Glomerular visceral epithelial cell (primary cell): ENCODE measurements at regions not wholly inside any gene's neighbourhood (a gene's known extent, or its start where the extent isn't known, plus 50 kb on each side); places are given as distances from the start of the nearest gene placed in this dataset.

Source experiments
- DNase-seq: peaks from one replicate; pipeline ENCODE4 v3.0.0-alpha.2; 2016; ENCODE audit errors: extremely low spot score

DNA sequence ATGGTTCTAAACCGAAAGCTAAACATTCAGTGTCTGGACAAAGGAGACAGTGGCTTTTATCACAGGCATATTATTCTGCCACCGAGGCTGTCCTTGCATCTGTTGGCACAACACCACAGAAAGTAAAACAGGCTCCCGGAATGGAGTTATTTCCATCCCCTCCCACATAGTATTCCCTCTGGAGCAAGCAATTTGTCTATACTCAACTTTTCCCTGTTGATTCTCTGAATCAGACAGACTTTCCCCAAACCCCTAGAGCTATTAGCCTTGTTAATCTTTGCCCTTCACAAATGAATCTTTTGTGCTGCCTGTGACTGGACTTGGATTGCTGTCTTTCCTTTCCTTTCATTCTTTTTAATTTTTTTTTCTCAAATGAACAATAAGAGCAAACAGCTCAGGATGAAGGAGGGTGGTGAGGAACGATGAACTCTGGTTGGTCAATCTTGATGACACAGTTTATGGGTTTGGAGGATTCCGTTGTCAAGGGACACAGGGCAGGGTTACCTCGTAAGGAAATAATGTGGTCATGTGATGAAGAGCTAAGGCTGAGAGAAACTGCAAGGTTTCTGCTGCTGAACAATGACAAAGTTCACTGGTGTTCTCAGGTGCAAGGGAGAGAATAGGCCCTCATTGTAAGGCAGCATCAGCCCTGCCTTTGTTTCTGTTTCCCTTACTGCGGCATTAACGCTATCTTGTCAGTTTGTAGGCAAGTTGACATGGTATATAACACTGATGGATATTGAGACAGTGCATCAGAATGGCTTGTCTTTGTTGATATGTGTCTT is 275.0 kb upstream of the BMP2 start:
- DNase-seq: no peak

DNA sequence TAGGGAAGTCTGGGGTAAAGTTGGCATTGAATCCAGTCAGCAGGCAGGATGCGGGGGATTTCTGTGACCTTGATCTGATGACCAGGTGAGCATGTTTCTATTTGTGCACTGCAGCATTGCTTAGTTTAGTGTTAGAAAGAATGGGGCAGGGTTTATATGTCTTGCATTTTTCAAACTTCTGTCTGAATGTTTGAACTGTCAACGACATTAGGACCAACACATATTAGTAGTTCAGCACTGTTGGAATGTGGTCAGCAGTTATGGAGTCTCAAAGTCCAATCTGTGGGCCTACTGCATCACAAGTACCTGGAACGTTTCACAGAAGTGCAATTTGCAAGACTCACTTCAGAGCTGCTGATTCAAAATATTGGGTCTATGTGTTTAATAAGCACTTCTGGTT is 276.6 kb upstream of the BMP2 start:
- DNase-seq: no peak

DNA sequence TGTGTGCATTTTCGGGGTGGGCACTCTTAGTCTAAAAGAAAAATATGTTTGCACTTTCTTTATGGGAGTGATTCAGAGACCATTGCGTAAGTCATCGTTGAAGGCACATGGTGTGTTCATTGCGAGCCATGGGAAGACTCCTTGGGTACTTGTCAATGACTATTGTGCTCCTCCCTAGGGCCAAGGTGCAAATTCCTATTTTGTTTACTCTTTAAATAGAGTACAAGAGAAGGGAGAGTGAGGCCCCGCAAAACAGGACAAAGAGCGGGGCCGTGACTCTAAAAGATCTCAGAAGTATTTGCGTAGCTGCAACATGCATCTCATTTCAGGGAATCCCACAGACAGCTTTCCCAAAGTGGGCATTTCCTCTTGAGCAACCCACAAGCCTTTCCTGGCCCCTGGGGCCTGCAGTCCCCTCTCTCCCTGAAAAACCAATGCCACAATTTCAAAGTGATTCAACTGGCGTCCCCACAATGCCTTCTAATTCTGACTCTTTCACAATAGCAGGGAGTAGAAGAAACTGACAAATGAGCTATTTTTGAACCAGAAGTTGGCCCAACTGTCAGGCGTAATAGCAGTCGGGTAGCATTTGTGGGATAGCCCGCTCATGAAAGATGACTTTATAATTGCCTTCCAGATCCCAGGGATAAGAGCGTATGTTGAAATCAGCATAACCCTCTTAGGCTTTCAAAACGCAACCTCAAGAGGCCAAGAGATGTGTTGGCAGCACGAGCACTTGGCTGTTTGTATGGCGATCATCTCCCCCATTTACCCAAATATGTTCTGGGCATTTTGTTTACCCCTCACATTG is 277.9 kb upstream of the BMP2 start:
- DNase-seq: no peak

DNA sequence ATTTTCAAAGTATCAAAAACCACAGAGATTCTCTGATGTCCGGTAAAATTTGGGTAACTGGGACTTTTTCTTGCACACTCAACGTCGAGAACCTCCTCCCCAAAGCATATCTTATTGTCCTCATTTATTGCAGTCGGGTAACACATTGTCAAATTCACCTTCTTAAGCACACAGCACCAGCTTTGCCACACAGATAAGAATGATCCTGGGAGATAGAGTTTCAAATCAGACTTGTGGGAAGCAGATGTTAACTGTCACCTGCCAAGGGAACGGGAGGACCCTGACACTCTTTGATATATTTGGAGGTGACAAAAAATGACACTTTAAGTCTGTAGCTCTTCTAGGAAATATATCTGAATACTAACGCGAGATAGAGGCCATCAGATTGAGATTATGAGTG is 282.1 kb upstream of the BMP2 start:
- DNase-seq: no peak

DNA sequence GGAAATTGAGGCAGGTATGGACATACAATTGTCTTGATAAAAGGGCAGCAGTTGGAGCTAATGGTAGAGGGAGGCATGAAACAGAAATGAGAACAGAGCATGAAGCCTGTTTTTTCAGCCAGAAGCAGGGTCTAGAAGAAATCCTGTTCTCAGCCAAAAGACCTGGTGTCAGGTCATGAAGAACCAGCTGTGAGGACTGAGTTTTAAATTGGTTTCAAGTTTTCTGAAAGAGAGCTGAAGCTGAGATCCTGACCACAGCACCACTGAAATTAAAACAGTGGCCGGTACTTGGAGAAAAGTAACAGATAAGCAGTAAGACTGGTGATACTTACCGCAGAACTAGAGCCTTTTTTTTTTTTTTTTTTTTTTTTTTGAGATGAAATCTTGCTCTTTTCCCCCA is 283.8 kb upstream of the BMP2 start:
- DNase-seq: no peak

DNA sequence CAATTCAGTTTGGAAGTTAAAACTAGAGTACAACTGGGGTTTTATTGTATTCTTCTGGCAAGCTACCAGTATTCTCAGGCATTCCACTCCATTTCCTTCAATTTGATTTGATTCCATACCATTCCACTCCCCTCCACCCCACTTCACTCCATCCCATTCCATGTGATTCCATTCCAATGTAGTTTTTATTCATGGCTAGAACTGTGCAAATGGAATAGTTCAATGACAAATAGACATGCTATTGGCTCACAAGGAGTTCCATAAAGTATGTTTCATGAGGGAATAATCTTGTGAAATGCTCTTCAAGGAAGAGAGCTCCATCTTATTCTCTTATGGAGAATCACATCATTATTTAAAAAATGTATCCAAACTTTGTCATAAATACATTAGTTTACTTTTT is 285.0 kb upstream of the BMP2 start:
- DNase-seq: no peak

DNA sequence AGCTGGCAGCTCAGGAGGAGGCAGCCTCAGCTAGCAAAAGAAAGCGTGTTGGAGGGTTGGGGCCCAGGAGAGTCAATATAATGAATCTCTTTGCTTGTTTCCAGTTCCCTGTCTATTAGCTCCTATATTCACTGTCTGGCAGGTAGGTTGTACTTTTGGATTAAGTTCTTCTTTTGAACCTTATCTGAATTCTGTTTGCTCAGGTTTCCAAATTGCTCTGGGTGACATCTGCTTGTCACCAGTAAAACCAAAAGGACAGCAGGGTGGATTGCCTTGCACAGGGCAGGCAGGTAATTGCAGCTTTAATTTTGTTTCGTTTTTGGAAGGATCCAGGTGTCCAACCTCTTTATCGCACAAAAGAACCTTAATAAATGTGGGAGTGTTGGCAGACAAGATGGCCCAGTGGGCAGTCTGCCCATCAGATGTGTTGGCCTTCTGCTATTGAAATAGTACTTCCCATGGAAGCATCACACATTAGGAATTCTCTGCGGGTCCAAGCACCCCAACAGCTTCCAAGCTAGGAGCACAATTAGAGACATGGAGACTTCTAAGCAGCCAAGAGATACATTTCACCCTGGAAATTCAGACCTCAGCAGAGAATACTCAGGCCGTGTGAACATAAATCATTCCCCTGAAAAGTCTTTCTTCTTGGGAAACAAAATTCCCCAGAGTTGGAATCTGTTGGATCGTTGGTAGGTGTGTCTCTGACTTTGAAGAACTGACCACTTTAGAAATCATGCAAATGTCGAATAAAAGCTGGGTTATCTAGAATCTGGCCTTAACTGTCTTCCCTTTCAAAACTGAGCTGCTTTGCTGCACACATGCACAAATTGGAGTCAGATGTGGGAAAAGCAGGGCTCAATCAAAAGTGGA is 286.9 kb upstream of the BMP2 start:
- DNase-seq: no peak

DNA sequence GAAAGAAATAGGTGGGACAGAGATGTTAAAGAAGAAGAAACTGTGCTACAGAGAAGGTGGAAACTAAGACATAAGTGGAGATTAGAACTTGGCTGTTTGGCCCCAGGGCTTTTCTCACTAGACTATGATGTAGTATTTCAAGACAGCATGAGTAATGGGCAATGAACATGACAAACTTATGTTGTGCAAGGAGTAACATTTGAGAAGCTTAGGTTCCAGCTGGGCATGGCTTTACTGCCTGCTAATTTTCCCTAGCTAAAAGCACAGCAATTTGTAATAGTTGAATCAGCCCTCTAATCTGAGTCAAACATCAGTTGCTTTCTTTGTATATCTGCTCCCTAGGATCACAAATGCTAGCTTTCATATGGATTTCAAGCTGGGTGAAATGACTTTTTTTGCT is 294.3 kb upstream of the BMP2 start:
- DNase-seq: no peak

DNA sequence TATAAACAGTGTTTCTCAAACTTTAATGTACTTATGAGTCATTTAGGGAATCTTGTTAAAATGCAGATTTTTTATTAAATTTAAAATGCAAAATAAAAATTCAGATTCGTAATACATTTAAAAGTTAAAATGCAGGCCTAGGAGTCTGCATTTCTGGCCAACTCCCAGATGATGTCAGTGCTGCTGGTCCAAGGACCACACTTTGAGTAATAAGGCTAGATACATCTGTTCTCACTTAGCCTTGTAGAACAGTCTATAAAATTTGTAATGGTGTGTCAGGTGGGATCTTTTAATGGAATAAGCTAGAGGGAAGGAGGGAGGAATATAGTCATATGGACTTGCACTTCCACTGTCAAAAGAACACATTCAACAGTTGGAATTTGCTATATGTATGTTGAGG is 295.6 kb upstream of the BMP2 start:
- no peak for DNase-seq

DNA sequence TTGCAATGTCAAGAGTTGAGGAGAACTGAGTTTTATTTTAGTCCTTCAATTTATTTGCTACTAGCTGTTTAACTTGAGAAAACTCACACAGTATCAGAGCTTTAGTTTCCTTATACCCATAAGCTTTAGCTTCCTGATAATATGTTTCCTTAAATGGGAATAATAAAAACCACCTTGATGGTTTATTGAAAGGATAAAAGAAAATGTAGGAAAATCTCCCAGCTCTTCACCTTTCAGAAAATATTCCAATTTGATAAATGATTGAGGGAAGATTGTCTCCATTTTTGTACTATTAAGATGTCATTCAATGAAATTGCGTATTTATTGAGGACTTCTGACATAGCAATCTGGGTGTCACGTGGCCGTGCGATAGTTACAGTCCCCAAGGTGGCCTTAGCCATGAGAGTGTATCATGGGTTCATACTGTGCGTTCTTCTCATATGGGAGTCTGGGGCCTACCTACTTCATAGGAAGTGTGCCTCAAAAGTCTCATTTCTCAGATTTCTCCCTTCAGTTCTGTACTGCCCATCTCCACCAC is 296.3 kb upstream of the BMP2 start:
- no peak for DNase-seq

DNA sequence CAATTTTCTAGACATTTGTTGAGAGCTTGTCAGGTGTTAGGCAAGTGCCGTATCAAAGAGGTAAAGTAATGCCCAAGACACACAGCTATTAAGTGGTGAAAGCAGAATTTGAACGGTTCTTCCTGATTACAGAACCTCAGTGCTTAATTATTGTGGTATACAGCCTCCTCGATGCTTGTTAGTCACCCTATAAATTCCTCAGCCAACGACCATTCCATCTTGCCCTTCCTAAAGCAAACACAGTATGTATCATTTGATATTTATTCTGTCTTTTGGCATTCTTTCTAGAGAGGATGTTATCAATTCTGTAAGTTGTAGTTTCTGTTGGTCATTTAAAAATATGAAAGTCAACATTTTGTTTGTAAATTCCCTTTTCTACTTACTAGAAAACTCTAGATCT is 297.8 kb upstream of the BMP2 start:
- DNase-seq: no peak

DNA sequence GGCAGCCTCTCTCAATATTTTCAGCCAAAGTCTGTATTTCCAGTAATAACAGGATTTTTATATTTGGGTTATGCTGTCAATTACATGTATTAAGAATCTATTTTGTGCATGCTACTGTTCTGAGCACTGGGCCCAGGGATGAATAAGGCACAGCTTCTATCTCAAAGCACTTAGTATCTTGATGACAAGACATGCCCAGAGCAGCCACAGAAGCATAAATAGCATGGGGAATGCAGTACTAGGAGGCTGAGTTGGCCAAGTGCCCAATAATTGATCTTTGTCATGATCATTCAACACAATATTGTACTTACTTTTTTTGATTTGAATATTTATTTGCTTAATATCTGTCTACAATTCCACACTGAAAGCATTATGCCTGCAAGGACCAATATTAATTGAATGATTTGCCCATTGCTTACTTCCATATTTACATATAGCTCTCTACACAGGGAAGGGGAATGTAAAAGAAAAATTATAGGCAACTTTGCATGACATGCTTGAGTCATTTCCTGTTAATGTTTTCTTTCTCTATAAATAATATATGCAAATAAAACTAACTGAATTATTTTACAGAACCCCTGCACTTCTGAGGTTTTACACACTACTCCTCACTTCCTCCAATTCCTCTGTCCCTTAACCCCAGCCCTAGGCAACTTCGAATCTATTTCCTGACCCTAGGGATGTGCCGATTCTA is 298.9 kb upstream of the BMP2 start:
- no peak for DNase-seq

DNA sequence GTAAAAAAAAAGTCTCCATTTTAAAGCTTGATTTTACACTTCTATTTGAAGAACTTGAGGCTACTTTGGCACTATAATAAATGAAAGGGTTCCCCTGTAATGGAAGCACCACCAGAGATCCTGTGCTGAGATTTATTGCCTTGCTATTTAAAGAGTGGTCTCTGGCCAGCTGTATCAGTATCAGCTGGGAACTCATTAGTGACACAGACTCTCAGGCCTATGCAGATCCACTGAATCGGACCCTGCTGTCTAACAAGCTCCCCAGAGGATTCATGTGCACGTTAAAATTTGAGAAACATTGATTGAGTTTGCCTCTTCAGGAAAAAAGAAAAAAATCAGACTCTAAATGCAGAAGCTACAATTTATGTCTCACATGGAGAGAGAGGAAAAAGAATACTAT is 299.9 kb upstream of the BMP2 start:
- DNase-seq: no peak

DNA sequence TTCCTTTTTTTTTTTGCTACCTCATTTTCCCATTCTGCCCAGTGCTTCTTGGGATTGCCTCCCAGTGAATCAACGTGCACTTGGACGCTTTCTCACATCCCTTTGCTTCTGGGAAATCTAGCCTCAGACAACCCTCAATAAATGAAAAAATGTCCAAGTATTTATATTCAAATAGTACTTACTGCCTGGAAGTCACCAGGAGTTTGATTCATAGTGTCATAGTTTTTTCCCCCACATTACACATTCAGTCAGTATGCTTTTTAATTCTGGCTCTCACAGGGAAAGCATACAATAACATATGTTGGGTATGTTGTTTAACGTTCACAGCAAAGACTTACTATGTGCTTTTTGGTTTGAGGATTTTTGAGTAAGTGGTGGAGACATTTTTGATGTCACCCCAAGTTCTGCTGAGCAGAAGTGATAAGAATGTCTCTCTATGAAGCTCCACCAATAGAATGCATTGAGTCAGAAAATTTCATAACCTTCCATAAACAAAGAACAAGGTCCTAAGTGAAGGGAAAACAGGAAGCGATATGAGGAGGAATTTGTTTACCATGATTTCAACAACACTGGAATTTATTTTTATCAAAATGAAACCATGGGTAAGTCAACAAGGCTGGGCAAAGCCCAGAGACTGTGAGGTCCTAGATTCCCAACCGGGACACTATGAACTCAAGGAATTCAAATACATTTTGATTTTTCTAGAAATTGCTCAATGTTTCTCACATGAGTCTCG is 301.2 kb upstream of the BMP2 start:
- no peak for DNase-seq

DNA sequence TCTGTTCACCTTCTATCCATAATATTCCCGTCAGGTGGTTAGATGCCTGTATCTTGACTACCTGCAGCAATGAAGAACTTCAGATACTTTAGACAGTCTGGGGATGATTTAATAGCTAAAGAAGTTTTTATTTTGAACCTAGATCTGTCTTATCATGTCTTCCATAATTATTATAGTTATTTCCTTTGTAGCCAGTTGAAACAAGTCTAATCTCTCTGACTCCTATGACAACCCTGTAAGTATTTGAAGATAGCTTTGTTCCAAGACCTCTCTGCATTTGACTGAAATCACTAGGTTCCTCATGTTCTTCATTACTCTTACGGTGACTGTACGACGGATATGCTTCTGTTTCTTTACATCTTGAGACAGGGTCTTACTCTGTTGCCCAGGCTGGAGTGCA is 316.6 kb upstream of the BMP2 start:
- no peak for DNase-seq

DNA sequence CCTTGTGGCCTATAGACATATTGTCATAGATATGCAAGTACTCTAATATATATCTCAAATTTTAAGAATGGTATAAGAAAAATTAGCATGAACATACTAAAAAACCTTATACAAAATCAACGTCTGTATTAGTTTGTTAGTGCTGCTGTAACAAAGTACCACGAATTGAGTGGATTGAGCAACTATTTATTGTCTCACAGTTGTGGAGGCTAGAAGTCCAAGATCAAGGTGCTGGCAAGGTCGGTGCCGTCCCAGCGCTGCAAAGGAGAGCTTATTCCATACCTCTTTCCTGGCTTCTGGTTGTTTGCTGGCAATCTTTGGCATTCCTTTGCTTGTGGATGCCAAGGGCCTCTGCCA is 317.6 kb upstream of the FERMT1 start:
- no peak for DNase-seq

DNA sequence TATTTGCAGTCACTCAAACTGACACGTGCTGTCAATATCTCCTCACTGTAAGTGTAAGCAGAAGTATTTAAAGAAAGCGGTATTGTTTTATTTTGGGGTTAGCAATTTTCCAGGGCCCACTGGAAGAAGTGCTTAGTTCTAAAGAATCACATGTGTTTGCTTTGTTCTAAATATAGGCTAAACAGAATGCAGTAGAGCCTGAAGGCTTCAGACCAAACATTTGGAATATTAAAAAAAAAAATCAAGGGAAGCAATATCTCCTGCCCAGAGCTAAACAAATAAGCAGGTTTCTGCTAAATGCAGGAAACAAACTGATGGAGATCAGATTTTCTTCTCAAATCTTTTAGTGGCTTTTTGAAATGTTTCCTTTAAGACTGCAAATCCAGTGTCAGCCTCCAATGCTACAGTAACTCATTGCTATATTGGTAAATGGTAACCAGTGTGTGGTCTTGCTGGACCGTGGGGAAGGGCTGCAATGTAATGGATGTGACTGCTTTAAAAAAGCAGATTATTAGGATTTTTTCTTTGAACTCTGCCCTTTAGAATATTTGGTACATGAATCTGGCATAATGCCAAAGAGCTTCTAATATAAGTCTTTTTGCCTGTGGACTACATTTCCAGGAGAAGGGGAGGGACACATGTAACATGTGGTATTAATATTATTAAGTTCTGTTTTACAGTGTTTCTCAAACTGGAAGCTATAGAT is 317.1 kb upstream of the FERMT1 start:
- no peak for DNase-seq

DNA sequence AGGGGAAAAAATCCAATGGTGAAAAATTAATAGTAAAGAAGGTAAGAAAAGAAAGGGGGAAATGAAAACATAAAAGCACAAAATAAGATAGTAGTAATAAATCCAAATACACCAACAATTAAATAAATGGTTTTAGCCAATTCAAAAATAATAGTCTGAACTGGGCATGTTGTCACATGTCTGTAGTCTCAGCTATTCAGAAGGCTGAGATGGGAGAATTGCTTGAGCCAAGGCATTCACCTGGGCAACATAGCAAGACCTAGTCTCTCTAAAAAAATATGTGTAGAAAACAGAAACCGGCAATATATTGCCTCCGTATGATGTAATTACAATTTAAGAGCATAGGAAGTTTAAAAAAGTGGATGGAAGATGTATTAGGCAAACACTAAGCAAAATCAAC is 311.3 kb upstream of the FERMT1 start:
- no peak for DNase-seq

DNA sequence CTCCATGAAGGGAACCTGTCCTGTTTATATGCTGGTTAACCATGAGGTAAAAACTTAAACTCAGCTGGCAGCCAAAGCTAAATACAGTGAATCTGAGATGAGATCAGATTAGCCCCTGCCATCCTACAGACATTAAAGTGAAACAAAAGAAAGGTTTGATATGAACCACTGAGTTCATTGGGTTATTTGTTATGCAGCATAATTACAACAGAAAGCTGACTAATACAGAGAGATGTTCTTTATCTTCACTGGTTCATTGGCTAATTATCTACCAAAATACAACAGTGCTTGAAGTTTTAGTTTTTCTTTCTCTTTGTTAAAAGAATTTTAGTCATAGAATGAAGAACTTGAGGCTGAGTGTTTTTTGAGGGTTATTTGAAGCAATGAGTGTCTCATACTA is 307.6 kb upstream of the FERMT1 start:
- DNase-seq: no peak

DNA sequence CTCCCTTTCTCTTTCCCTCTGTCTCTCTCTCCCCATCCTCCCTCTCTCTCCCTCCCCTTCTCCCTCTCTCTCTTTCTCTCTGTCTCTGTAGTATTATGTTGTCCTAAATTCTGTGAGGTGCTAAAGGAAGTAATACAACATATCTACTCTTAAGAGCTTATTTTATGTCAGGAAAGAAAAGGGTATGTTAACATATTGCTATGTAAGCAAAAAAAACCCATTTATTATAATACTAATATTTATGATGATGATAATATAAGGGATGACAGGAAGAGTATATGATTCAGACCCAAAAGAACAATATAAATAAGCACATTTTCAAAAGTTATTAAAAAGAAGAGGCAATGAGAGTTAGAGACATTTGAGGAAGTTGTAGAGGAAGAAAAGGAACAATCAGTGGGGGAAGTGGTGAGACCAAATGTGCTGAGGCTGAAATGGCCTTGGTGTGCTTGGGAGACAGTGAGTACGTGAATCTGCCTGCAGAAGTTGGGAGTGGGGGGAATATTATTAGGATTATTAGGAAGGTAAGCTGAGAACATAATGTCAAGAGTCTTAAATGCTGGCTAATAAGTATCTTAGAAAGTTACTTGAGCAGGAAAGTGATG is 303.6 kb upstream of the FERMT1 start:
- no peak for DNase-seq
